ENCODE measurements at regions not wholly inside any gene's neighbourhood (a gene's known extent, or its start where the extent isn't known, plus 50 kb on each side); places are given as distances from the start of the nearest gene placed in this dataset.

- no peaks in the 10 kb centered on the region for H3K36me3 ChIP-seq
- 66 to 95% (median 81%) methylated on average over 6 of the region's 6 CpGs for WGBS, 5 donors
- no peak for DNase-seq
- H3K4me1 ChIP-seq, result no peaks in the 10 kb centered on the region
- no peaks in the 10 kb centered on the region for H3K27me3 ChIP-seq (replicated peaks in 1 of 7)
- TF ChIP-seq POLR2AphosphoS5 (IDR thresholded peaks at IDR 0.05), result no peak
- no peak for TF ChIP-seq CTCF (IDR thresholded peaks at IDR 0.05 in 8 of 11, conservative IDR thresholded peaks at IDR 0.05 in 3 of 11)
- TF ChIP-seq POLR2A (IDR thresholded peaks at IDR 0.05), result no peak
- intact Hi-C loops (cut with DNase I; ENCODE audit: low total_unique reads), result no loop called here
- no peak overlapping the region for H3K27ac ChIP-seq
- no peaks in the 10 kb centered on the region for H3K9me3 ChIP-seq
- H3K4me3 ChIP-seq, result no peak overlapping the region
Measured at GRCh38 chr6:22204153-22204552, 92.7 kb downstream of the PRL start.

GRCh38 chr6:22205266-22205665 is 91.6 kb downstream of the PRL start:
- H3K36me3 ChIP-seq, result no peaks in the 10 kb centered on the region
- no peaks in the 10 kb centered on the region for H3K4me1 ChIP-seq
- H3K27me3 ChIP-seq (replicated peaks in 1 of 7), result no peaks in the 10 kb centered on the region
- intact Hi-C loops (cut with DNase I; ENCODE audit: low total_unique reads), result no loop called here
- no peak overlapping the region for H3K27ac ChIP-seq
- TF ChIP-seq CTCF (IDR thresholded peaks at IDR 0.05 in 8 of 11, conservative IDR thresholded peaks at IDR 0.05 in 3 of 11), result no peak
- no peak for TF ChIP-seq POLR2A (IDR thresholded peaks at IDR 0.05)
- TF ChIP-seq POLR2AphosphoS5 (IDR thresholded peaks at IDR 0.05), result no peak
- DNase-seq, result no peak
- no peak overlapping the region for H3K4me3 ChIP-seq
- H3K9me3 ChIP-seq, result no peaks in the 10 kb centered on the region
- 48 to 91% (median 70%) methylated on average over 1 of the region's 1 CpG for WGBS, 5 donors

- Histone ChIP-seq H3K4me1 (no peaks in the 10 kb centered on the region), H3K36me3 (no peaks in the 10 kb centered on the region), H3K4me3 (no peak overlapping the region), H3K27me3 (replicated peaks in 1 of 7) (no peaks in the 10 kb centered on the region), H3K9me3 (no peaks in the 10 kb centered on the region), H3K27ac (no peak overlapping the region)
- 82 to 96% (median 88%) methylated on average over 5 of the region's 5 CpGs for WGBS, 5 donors
- no peak for TF ChIP-seq CTCF (IDR thresholded peaks at IDR 0.05 in 8 of 11, conservative IDR thresholded peaks at IDR 0.05 in 3 of 11)
- no peak for TF ChIP-seq POLR2AphosphoS5 (IDR thresholded peaks at IDR 0.05)
- TF ChIP-seq POLR2A (IDR thresholded peaks at IDR 0.05), result no peak
- no peak for DNase-seq
- intact Hi-C loops (cut with DNase I; ENCODE audit: low total_unique reads), result no loop called here
Measured at GRCh38 chr6:22206106-22206505, 90.7 kb downstream of the PRL start.

GRCh38 chr6:22208026-22208425 is 88.8 kb downstream of the PRL start:
- Histone ChIP-seq H3K27me3 (replicated peaks in 1 of 7) (no peaks in the 10 kb centered on the region), H3K27ac (no peak overlapping the region), H3K9me3 (no peaks in the 10 kb centered on the region), H3K36me3 (no peaks in the 10 kb centered on the region), H3K4me1 (no peaks in the 10 kb centered on the region), H3K4me3 (no peak overlapping the region)
- no peak for DNase-seq
- no peak for TF ChIP-seq CTCF (IDR thresholded peaks at IDR 0.05 in 8 of 11, conservative IDR thresholded peaks at IDR 0.05 in 3 of 11)
- no peak for TF ChIP-seq POLR2AphosphoS5 (IDR thresholded peaks at IDR 0.05)
- TF ChIP-seq POLR2A (IDR thresholded peaks at IDR 0.05), result no peak
- 81 to 89% (median 88%) methylated on average over 1 of the region's 1 CpG for WGBS, 5 donors
- intact Hi-C loops (cut with DNase I; ENCODE audit: low total_unique reads), result no loop called here
